ENCODE measurements at regions not wholly inside any gene's neighbourhood (a gene's known extent, or its start where the extent isn't known, plus 50 kb on each side); places are given as distances from the start of the nearest gene placed in this dataset.

- no peak for DNase-seq (ENCODE audit: low read depth in 2 of 2)
Observed at GRCh38 chr5:8907168-8907868, 638.6 kb downstream of the SEMA5A start.

- peak in 1 of 2 donors; percentile 4 for DNase-seq (ENCODE audit: low read depth in 2 of 2)
Observed at GRCh38 chr5:8908055-8908683, 637.7 kb downstream of the SEMA5A start.

- DNase-seq (ENCODE audit: low read depth in 2 of 2), result no peak
Observed at GRCh38 chr5:8912106-8912505, 633.8 kb downstream of the SEMA5A start.

GRCh38 chr5:8913522-8913921 is 632.4 kb downstream of the SEMA5A start:
- DNase-seq (ENCODE audit: low read depth in 2 of 2), result no peak

- DNase-seq (ENCODE audit: low read depth in 2 of 2), result no peak
Observed at GRCh38 chr5:8919096-8919495, 626.8 kb downstream of the SEMA5A start.

GRCh38 chr5:8923526-8923925 is 622.3 kb downstream of the SEMA5A start:
- DNase-seq (ENCODE audit: low read depth in 2 of 2), result no peak

GRCh38 chr5:8924054-8924793 is 621.7 kb downstream of the SEMA5A start:
- no peak for DNase-seq (ENCODE audit: low read depth in 2 of 2)

- no peak for DNase-seq (ENCODE audit: low read depth in 2 of 2)
Observed at GRCh38 chr5:8930021-8930420, 615.9 kb downstream of the SEMA5A start.

GRCh38 chr5:8934455-8934854 is 611.4 kb downstream of the SEMA5A start:
- DNase-seq (ENCODE audit: low read depth in 2 of 2), result no peak

GRCh38 chr5:8940934-8941333 is 604.9 kb downstream of the SEMA5A start:
- DNase-seq (ENCODE audit: low read depth in 2 of 2), result no peak

GRCh38 chr5:8943301-8943700 is 602.6 kb downstream of the SEMA5A start:
- DNase-seq (ENCODE audit: low read depth in 2 of 2), result no peak

GRCh38 chr5:8944005-8944404 is 601.9 kb downstream of the SEMA5A start:
- DNase-seq (ENCODE audit: low read depth in 2 of 2), result no peak

GRCh38 chr5:8945972-8946371 is 599.9 kb downstream of the SEMA5A start:
- DNase-seq (ENCODE audit: low read depth in 2 of 2), result no peak

- DNase-seq (ENCODE audit: low read depth in 2 of 2), result no peak
Observed at GRCh38 chr5:8949908-8950307, 596.0 kb downstream of the SEMA5A start.

- DNase-seq (ENCODE audit: low read depth in 2 of 2), result no peak
Observed at GRCh38 chr5:8952147-8952546, 593.7 kb downstream of the SEMA5A start.

GRCh38 chr5:8953016-8953415 is 592.9 kb downstream of the SEMA5A start:
- no peak for DNase-seq (ENCODE audit: low read depth in 2 of 2)

GRCh38 chr5:8953911-8954438 is 591.9 kb downstream of the SEMA5A start:
- no peak for DNase-seq (ENCODE audit: low read depth in 2 of 2)

- no peak for DNase-seq (ENCODE audit: low read depth in 2 of 2)
Observed at GRCh38 chr5:8954801-8955200, 591.1 kb downstream of the SEMA5A start.

- DNase-seq (ENCODE audit: low read depth in 2 of 2), result no peak
Observed at GRCh38 chr5:8956659-8957058, 589.2 kb downstream of the SEMA5A start.

- DNase-seq (ENCODE audit: low read depth in 2 of 2), result no peak
Observed at GRCh38 chr5:8958602-8959001, 587.3 kb downstream of the SEMA5A start.

- no peak for DNase-seq (ENCODE audit: low read depth in 2 of 2)
Observed at GRCh38 chr5:8961219-8961618, 584.7 kb downstream of the SEMA5A start.

GRCh38 chr5:8961956-8962355 is 583.9 kb downstream of the SEMA5A start:
- DNase-seq (ENCODE audit: low read depth in 2 of 2), result no peak

- no peak for DNase-seq (ENCODE audit: low read depth in 2 of 2)
Observed at GRCh38 chr5:8981016-8981415, 564.9 kb downstream of the SEMA5A start.

All from activated CD4-positive, alpha-beta T cell treated with anti-CD3 and anti-CD28 coated beads for 24 hours (primary cell).